HG02798 (cell line): ENCODE measurements at regions not wholly inside any gene's neighbourhood (a gene's known extent, or its start where the extent isn't known, plus 50 kb on each side); places are given as distances from the start of the nearest gene placed in this dataset.

Experiments
- ATAC-seq: cut with Tn5 transposase; IDR thresholded peaks from one replicate; pipeline ENCODE4 v1.9.1; 2021; ENCODE audit warnings: mild to moderate bottlenecking; ENCODE audit not compliant: unreplicated experiment, poor library complexity

DNA sequence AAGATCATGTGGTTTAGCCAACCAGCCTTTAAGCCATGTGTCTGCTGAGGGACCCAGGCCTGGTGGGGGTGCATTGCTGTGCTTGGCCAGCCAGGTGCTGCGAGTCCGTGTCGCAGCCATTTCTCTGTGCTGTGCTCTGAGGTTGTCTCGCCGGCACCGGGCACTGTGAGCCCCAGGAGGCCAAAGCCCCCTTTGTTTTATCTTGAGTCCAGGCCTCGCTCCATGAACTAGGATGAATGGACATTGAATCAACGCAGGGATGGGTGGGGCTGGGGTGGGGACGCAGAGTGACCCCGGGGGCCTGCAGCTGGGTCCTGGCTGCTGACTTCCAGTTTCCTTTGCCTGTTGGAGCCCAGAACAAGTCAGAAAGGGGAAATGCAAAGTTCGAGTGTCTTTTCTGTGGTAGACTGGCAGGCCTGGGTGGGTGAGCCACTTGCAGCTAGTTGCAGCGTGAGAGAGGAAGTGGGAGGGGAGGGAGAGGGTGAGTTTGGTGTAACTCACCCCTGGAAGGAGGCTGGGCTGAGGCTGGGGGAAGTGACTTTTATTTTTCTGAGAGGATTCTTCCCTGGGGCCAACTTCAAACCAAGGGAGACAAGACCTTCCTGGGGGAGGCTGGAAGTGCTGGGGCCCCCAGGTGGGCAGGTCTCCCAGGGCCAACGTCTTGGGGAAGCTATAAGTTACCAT, 324.7 kb downstream of the SEC14L1 start:
- ATAC-seq, result peak; percentile 66

DNA sequence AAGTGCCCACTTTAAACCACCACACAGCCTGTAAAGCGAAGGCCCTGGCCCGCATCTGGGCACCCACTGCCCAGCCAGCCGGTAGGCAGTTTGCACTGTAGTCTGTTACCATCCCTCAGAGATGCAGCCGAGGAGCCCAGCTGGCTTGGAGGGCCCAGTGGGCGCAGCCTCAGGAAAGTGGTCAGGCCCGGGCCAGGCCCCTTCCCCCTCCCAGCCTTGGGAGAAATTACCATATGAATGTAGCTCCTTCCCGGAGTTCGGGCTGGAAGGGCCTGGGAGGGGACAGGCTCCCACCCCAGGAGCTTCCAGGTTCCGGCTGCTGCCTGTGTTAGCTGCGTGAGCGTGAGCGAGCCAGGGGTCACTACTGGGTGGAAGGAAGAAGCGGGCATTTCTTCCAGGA, 325.4 kb downstream of the SEC14L1 start:
- ATAC-seq, result no peak

DNA sequence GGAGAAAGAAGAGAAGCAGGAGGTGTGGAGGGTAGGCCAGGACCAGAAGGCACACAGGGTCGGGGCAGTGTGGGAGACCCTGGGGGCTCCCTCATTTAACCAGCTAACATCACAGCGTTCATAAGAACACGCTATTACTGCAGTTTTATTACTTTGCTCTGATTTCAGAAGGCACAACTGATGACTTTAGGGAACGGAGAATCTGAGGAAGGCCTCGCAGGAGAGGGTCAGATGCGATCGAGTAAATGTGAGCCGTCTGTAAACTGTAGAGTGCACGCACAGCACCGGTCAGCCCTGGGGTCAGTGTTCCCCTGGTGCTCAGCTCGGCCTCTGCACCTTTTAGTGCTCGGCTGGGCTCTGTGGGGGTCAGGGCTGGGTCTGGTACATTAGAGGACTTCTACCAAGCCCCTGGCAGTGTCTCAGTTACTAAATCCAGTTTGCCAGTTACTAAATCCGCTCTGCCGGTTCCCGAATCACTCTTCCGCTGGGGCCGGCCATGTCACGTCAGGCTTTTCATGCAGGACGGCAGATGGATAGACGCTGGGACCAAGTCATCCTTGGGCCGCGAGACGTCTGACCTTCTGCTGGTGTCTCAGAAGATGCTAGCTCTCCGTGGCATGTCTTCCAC, 325.9 kb downstream of the SEC14L1 start:
- ATAC-seq, result no peak

DNA sequence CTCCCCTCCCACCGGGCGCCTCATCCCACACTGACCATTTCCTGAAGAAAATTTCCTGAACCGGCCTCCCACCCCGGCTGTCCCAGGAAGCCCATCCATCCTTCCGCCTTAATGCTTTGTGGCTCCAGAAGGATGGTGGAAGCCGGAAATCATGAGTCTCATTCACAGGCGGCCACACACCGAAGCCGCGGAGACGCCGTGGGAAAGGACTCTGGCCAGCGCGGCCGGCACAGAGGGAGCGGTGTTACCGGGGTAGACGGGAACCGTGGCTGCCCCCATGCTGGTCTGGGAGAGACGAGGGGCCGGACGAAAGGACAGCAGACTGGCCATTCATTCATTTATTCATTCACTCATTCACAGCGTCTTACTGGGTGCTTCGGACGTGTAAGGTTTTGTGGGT, 326.8 kb downstream of the SEC14L1 start:
- ATAC-seq, result no peak

DNA sequence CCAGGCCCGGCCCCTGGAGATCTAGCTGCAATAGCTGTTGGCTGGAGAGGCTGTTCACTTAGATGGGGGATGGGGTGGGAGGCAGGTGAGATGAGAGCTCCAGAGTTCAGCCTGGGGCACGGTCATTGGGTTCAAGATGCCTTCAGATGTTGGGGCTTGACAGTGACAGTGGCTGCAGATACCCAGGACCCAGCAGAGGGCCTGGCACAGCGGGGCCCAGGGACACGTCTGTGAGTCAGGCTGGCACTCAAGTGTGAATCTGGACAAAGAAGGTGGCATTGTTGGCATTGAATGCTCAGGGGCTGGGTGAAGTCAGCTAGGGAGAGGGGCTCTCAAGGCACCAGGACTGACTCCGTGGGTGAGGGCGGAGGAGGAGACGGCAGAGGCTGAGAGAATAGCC, 328.1 kb downstream of the SEC14L1 start:
- ATAC-seq, result no peak

DNA sequence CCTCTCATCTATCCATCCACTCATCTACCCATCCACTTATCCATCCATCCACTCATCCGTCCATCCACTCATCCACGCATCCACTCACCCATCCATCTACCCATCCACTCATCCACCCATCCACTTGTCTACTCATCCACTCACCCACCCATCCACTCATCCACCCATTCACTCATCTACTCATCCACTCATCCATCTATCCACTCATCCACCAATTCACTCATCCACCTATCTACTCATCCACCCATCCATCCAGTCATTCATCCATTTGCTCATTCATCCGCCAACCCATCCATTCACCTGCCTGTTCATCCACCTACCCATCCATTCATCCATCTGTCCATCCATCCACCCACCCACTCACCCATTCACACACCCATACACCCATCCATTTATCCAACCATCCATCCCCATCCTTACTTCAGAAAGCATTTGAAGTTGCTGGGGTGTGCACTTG, 329.6 kb downstream of the SEC14L1 start:
- ATAC-seq, result no peak

DNA sequence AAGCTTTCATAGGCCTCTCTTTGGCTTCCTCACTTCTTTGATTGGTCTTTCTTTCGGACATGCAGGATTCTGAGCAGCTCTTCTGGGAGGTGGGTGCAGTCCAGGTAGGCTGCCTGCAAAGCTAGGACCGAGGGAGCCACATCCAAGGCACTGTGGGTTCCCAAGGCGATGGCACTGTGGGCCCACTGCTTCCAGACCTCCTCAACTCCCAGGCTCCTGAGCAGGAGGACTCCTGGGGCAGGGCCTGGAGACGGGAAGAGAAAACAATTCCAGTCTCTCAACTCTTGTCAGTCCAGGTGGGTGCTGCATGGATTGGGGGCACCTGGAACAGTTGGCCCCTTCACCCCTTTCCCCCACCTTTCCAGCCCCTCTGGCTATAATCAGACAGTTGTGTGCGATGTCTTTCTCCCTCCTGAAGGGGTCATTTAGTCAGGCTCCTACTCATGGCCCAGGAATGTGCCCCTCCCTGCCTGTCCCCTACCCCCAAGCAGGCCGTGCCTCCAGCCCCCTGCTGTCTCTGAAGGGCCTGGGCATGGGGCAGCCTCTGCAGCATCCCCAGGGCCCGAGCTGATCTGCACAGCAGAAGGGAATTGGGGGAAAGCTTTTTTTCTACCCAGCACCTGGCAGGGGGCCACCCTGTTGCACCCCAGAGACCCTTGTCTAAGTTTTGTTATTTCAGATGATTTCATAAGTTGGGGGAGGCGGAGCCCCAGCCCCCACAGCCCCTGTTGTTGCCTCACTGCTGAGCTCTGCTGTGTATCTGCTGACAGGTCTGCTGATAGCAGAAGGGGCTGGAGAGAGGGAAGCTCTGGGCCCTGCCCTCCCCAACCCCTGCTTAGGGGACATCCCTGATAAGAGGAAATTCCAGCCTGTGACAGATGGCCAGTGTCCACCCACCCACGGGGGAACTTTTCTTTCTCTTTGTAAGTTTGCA, 330.3 kb downstream of the SEC14L1 start:
- no peak for ATAC-seq

DNA sequence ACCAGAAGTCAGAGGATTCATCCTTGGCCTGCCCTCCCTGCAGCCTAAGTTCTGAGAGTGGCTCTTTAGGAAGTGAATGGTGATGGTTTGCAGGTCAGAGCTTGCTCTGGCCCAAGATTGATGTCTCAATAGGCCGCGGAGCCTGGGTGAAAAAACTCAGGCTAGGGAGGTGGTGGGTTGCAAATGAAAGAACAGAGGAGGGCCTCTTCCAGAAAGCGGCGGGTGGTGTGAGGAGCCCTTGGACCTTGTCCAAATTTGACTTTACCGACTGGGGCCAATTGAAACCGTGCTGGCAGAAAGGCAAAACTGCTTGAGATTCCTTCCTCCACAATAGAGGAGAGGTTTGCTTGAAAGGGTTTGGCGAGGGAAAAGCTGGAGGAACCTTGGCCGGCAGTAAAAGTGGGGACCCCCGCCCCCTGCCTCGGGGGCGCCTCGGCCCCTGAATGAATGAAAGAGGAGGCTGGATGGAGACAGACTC, 331.3 kb downstream of the SEC14L1 start:
- ATAC-seq, result no peak

DNA sequence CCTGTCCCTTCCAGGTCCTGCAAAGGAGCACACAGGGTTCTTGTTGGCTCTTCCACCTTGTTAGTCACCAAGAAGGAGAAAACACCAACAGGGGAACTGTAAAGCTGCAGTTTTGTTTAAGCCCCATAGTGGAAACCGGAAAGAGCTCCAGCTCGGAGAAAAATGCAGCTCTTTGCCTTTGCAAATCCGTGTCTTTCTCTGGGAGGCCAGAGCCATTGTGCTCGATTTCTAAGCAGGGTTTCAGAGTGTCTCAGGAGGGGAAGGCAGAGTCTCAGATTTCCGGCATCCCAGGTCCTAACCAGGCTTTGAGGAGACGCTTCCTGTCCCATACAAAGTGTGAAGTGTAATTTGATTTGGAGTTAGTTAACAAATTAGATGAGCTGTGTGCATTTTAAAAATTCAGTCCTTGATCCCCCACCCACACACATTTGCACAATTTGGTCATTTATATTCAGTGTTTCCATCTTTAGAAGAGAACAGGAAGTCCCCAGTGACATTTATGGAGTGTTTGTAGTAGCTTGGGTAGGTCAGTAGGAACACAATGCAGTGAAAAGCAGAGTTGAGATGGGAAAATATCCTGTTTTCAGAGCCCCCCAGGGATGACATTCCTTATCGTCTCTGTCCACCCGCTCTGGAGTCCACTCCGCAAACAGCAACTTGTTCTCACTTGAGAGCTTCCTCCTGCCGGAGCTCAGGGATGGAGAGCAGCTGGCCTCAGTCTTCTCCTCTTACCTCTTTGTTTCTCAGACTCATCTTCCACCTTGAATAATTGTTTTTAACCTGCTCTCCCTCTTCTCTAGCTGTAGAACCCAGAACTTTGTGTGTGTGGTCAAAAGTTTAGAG, 331.9 kb downstream of the SEC14L1 start:
- no peak for ATAC-seq

DNA sequence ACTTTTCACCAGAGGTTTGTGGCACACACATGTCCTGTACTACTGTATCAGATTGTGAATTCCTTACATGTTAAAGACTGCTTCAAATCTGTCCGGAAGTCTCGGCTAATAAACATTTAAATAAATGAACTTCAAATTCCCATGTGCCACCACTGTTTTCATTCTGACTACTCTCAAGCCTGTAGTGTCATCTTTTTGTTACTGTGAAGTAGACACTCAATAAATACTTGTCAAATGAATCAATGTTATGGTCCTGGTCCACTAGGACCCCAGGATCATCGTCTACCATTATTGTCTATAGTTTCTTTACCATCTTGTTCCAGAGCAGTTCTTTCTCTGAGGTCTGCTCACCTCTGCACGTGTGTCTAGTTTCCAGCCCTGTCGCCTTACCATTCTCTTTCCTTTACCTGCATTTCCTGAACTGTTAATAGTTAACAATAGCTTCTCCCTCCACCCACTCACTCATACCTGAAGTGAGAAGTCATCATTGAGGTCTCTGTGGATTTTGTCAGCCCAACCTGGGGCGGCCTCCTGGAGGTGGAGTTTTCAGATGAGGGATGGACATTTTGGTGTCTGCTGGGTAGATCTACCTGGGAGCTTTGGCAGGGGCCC, 333.0 kb downstream of the SEC14L1 start:
- ATAC-seq, result no peak

DNA sequence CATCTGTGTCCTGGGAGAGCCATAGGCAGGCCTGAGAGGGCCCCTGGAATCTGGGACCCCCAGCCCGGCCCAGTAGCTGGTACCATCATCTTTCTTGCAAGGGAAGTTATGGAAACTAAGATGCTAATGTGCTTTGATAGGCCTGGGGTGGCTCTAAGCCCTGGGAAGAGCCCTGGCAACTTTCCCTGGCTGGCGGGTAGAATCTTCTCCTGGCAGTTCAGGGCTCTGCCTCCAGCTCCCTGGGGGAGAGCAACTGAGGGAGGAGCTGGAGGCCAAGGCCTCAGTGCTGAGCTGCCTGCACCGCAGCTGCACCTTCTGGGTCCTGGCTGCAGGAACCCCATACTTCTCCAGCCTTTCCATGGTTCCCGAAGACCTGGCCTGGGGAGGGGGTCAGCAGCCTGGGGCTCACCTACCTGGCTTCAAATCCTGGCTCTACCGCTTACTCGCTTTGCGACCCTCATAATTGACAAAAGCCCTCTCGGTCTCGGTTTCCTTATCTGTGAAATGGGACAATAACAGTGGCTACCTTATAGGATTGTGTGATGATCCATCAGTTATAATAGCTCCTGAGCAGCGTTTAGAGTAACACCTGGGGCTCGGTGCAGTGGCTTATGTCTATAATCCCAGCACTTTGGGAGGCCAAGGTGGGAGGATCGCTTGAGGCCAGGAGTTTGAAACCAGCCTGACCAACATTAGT, 333.7 kb downstream of the SEC14L1 start:
- no peak for ATAC-seq

DNA sequence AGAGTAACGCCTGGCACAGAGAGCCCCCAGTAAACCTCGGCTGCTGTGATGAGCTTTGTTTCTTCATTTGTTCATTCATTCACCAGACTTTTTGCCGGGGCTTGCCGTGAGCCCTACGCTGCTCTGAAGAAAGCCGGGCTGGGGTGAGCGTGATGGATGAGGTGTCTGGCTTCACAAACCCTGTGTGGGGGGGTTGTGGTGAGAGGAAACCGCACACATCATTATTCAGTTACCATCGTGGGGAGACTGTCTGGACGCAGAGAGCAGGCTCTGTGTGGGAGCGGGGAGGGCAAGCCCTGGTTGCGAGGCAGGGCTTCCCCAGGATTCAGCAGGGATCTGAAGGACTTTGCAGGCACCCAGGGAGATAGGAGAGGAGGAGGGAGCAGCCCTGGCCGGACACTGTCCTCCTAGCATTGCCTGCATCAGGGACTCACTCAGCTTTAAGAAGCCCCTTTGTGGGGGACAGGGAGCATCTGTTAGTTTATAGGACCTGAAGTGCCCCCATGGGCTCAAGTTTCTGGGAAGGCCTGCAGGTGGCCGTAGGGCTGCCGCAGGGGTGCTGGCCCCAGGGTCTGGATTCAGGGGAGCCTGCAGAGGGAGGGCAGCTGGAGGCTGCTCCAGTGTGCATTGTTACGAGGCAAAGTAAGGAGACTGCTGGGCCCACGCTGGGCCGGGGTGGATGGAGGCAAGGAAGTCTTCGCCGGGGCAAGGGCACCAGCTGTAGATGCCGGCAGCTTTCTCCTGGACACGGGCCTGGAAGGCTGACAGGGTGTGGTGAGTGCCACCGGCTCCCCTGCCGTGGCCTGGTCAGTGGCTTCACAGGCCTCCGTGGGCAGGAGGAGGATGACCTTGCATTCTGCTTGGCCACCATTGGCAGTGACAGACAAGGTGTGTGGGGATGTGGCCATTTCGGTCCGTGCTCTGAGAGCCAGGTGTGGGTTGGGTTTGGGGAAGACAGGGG, 334.5 kb downstream of the SEC14L1 start:
- ATAC-seq, result peak; percentile 38

DNA sequence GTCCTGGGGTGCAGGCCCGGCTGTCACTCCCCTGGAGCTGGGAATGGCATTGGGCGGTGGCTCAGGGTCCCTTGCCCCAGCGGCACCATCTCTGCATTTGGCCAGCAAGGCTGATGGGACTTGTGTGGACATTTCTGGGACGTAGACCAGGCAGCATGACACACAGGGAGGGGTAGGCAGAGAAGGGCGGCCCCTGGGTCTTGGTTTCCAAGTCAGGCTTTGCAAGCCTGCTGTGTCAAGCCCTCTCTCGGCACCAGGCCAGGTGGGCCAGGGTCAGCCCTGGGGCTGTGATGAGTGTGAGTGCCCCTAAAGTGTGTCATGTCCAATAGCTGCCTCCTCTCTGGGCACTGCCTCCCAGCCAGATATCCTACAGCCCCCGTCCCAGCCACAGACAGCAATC, 335.2 kb downstream of the SEC14L1 start:
- no peak for ATAC-seq

DNA sequence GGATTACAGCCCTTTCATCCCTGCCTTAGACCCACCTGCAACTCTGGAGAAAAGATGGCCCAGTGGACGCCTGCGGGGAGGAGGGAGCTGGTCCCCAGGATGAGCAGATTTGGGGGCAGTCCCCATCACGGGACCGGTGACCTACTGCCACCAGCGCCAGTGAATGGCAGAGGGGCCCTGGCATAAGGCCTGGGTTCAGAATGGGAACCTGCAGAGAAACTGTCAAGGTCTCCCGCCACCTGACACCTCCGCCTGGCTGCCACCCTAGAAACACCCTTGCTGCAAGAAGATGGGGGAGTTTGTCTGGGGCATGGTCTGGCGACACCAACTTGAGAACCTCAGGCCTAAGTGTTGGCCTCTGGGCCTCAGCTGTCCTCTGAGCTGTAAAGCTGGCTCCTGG, 335.7 kb downstream of the SEC14L1 start:
- ATAC-seq, result no peak

DNA sequence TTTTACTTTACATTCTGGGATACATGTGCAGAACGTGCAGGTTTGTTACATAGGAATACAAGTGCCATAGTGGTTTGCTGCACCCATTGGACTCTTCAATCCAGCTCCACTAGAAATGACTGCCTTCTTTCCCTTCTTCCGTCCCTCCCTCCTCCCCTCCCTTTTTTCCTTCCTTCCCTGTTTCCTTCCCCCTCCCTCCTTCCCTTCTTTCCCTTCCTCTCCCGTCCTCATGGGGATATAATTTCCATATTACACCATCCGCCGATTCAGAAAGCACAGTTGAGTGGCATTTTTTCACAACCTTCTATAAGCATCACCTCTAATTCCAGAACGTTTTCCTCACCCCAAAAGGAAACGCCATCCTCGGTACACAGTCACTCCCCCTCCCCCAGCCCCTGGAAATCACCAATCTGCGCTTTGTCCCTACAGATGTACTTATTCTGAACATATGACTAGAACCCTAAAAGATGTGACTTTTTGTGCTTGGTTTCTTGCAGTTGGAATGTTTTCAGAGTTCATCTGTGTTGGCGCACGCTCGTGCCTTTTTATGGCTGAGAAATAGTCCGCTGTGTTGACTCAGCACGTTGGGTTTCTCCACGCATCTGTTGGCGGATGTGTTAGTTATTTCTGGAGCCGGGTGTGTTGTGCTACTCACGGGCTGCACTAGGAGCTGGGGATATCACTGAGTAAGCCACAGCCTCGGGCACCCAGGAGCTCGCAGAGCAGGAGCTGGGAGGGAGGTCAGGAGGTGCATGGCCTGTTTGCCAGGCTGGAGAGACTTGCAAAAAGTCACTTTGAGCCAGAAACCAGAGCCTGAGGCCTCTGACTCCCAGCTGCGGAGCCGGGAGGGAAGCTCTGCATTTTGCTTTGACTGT, 336.4 kb downstream of the SEC14L1 start:
- no peak for ATAC-seq

DNA sequence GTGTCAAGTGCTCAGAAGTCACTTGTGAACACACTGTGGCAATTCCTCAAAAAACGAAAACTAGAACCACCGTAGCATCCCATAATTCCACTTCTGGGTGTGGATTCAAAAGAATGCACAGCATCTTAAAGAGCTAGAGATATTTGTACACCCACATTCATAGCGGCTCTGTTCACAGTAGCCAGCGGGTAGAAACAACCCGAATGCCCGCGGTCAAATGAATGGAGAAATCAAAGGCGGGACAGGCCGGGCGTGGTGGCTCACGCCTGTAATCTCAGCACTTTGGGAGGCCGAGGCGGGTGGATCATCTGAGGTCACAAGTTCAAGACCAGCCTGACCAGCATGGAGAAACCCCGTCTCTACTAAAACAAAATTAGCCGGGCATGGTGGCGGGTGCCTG, 337.5 kb downstream of the SEC14L1 start:
- ATAC-seq, result no peak

DNA sequence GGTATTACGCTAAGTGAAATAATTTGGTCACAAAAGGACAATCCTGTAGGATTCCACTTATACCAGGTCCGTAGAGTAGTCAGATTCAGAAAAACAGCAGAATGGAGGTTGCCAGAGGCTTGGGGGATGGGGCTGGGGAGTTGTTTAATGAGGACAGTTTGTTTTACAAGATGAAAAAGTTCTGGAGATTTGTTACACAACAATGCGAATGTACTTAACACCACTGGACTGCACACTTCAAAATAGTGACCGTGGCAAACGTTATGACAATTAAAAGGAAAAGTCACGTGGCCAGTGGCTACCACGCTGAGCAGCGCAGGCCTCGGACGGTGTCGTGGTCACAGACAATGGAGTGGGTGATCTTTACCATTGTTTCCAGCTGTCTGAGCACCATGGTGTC, 338.1 kb downstream of the SEC14L1 start:
- ATAC-seq, result no peak
